Loucy (cell line): ENCODE measurements at regions not wholly inside any gene's neighbourhood (a gene's known extent, or its start where the extent isn't known, plus 50 kb on each side); places are given as distances from the start of the nearest gene placed in this dataset.

Experiments
- H2AFZ ChIP-seq: fragments of 200-600 bp; sonication (generic); 2 replicates; pipeline ENCODE4 v1.6.0; 2016; ENCODE audit warnings: antibody characterized with exemption, mild to moderate bottlenecking, low read length, moderate library complexity
- H3F3A ChIP-seq: fragments of 200-600 bp; 2 replicates; pipeline ENCODE4 v1.6.0; 2016; ENCODE audit warnings: antibody characterized with exemption, low read depth, mild to moderate bottlenecking
- H3K27me3 ChIP-seq: fragments of 200-600 bp; sonication (generic); 2 replicates; pipeline ENCODE4 v1.6.1; 2014; ENCODE audit warnings: low read length, mild to moderate bottlenecking; ENCODE audit not compliant: insufficient read depth, poor library complexity, severe bottlenecking
- H3K36me3 ChIP-seq: fragments of 200-600 bp; sonication (generic); 2 replicates; pipeline ENCODE4 v1.6.1; 2016; ENCODE audit warnings: low read length; ENCODE audit not compliant: insufficient read depth
- H3K4me1 ChIP-seq: fragments of 200-600 bp; sonication (generic); 2 replicates; pipeline ENCODE4 v1.5.1; 2014; ENCODE audit warnings: low read length, mild to moderate bottlenecking; ENCODE audit not compliant: insufficient read depth, poor library complexity, severe bottlenecking
- H3K4me2 ChIP-seq: fragments of 200-600 bp; sonication (generic); 2 replicates; pipeline ENCODE4 v1.6.0; 2014; ENCODE audit warnings: antibody characterized with exemption, low read length, low read depth, mild to moderate bottlenecking; ENCODE audit not compliant: poor library complexity, severe bottlenecking
- H3K4me3 ChIP-seq: fragments of 200-600 bp; sonication (generic); 2 replicates; pipeline ENCODE4 v1.5.1; 2014; ENCODE audit warnings: low read length, mild to moderate bottlenecking, mixed read lengths; ENCODE audit not compliant: poor library complexity, severe bottlenecking
- H3K79me2 ChIP-seq: fragments of 200-600 bp; sonication (generic); 2 replicates; pipeline ENCODE4 v1.6.1; 2014; ENCODE audit warnings: low read length; ENCODE audit not compliant: insufficient read depth
- H3K9ac ChIP-seq: fragments of 200-600 bp; sonication (generic); 2 replicates; pipeline ENCODE4 v1.6.0; 2014; ENCODE audit warnings: mild to moderate bottlenecking, low read depth, low read length, moderate library complexity; ENCODE audit not compliant: poor library complexity, severe bottlenecking
- H3K9me2 ChIP-seq: fragments of 200-600 bp; sonication (generic); replicated peaks from 2 replicates; pipeline ENCODE4 v1.6.1; 2016; ENCODE audit warnings: low read depth, low read length, mixed read lengths
- H3K9me3 ChIP-seq: fragments of 200-600 bp; sonication (generic); 2 replicates; pipeline ENCODE4 v1.6.1; 2014; ENCODE audit warnings: mild to moderate bottlenecking, antibody characterized with exemption, low read length, low read depth; ENCODE audit not compliant: insufficient read depth
- H4K20me1 ChIP-seq: fragments of 200-600 bp; sonication (generic); 2 replicates; pipeline ENCODE4 v1.6.0; 2014; ENCODE audit warnings: antibody characterized with exemption, low read length, mild to moderate bottlenecking; ENCODE audit not compliant: insufficient read depth, poor library complexity, severe bottlenecking
- CTCF ChIP-seq: fragments of 200-600 bp; sonication (generic); conservative IDR thresholded peaks from 2 replicates; pipeline ENCODE4 v1.5.1; 2014; ENCODE audit warnings: mild to moderate bottlenecking, antibody characterized with exemption, low read length
- EZH2phosphoT487 ChIP-seq: fragments of 200-600 bp; IDR thresholded peaks from 2 replicates; pipeline ENCODE4 v1.6.1; 2018; ENCODE audit warnings: antibody characterized with exemption, mild to moderate bottlenecking, moderate library complexity, borderline replicate concordance

GRCh38 chr1:188582911-188583532 is 1754.3 kb downstream of the PLA2G4A start:
- no peaks in the 10 kb centered on the region for H3K27me3 ChIP-seq
- H3F3A ChIP-seq = no peaks in the 10 kb centered on the region
- H3K4me3 ChIP-seq = no peak overlapping the region
- H4K20me1 ChIP-seq = no peaks in the 10 kb centered on the region
- no peaks in the 10 kb centered on the region for H3K9me3 ChIP-seq
- H3K9ac ChIP-seq = no peak overlapping the region
- TF ChIP-seq CTCF = no peak
- TF ChIP-seq EZH2phosphoT487 = no peak
- H3K4me1 ChIP-seq = no peaks in the 10 kb centered on the region
- H3K9me2 ChIP-seq = no peaks in the 10 kb centered on the region
- no peaks in the 10 kb centered on the region for H3K36me3 ChIP-seq
- no peak overlapping the region for H3K4me2 ChIP-seq
- no peaks in the 10 kb centered on the region for H3K79me2 ChIP-seq
- H2AFZ ChIP-seq = no peak overlapping the region

GRCh38 chr1:188584119-188584518 is 1755.4 kb downstream of the PLA2G4A start:
- H3K79me2 ChIP-seq = no peaks in the 10 kb centered on the region
- no peaks in the 10 kb centered on the region for H3K36me3 ChIP-seq
- no peaks in the 10 kb centered on the region for H4K20me1 ChIP-seq
- no peaks in the 10 kb centered on the region for H3K27me3 ChIP-seq
- no peak overlapping the region for H2AFZ ChIP-seq
- no peak overlapping the region for H3K4me3 ChIP-seq
- no peaks in the 10 kb centered on the region for H3K9me2 ChIP-seq
- no peaks in the 10 kb centered on the region for H3K9me3 ChIP-seq
- no peaks in the 10 kb centered on the region for H3F3A ChIP-seq
- no peaks in the 10 kb centered on the region for H3K4me1 ChIP-seq
- H3K9ac ChIP-seq = no peak overlapping the region
- H3K4me2 ChIP-seq = no peak overlapping the region
- TF ChIP-seq EZH2phosphoT487 = no peak

- H3K4me3 ChIP-seq = no peak overlapping the region
- no peaks in the 10 kb centered on the region for H4K20me1 ChIP-seq
- H3K9me3 ChIP-seq = no peaks in the 10 kb centered on the region
- no peaks in the 10 kb centered on the region for H3K27me3 ChIP-seq
- no peaks in the 10 kb centered on the region for H3K9me2 ChIP-seq
- no peaks in the 10 kb centered on the region for H3K79me2 ChIP-seq
- H3K4me2 ChIP-seq = no peak overlapping the region
- H3F3A ChIP-seq = no peaks in the 10 kb centered on the region
- TF ChIP-seq CTCF = no peak
- TF ChIP-seq EZH2phosphoT487 = no peak
- H3K36me3 ChIP-seq = no peaks in the 10 kb centered on the region
- no peaks in the 10 kb centered on the region for H3K4me1 ChIP-seq
- H2AFZ ChIP-seq = no peak overlapping the region
- H3K9ac ChIP-seq = no peak overlapping the region
Measured at GRCh38 chr1:188590641-188591040, 1761.9 kb downstream of the PLA2G4A start.

DNA sequence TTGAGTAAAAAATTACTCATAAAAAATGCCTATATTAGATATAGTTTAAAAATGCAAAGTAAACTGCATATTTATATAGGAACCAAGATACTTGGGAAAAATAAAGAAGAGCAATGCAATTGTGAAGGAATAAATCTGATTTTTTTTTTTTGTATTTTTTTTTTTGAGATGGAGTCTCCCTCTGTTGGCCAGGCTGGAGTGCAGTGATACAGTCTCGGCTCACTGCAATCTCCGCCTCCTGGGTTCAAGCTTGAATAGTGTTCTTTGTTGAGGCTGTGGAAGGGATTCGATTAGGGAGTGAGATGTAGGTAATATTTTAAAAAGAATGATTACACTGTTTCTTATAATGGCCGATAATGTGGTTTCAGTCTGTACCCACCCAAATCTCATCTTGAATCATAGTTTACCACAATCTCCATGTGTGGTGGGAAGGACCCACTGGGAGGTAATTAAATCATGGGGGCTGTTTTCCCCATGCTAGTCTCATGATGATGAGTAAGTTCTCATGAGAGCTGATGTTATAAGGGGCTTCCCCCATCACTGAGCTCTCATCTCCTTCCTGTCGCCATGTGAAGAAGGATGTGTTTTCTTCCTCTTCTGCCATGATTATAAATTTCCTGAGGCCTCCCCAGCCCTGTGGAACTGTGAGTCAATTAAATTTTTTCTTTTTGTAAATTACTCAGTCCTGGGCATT is 1765.9 kb downstream of the PLA2G4A start:
- H3K9me2 ChIP-seq = no peaks in the 10 kb centered on the region
- no peaks in the 10 kb centered on the region for H3K27me3 ChIP-seq
- H3K36me3 ChIP-seq = no peaks in the 10 kb centered on the region
- H4K20me1 ChIP-seq = no peaks in the 10 kb centered on the region
- H3F3A ChIP-seq = no peaks in the 10 kb centered on the region
- no peak overlapping the region for H3K9ac ChIP-seq
- TF ChIP-seq CTCF = no peak; the same call in 1 of the 2 replicates
- no peak for TF ChIP-seq EZH2phosphoT487
- no peaks in the 10 kb centered on the region for H3K9me3 ChIP-seq
- no peaks in the 10 kb centered on the region for H3K4me1 ChIP-seq
- H3K79me2 ChIP-seq = no peaks in the 10 kb centered on the region
- H3K4me3 ChIP-seq = no peak overlapping the region
- H2AFZ ChIP-seq = no peak overlapping the region
- no peak overlapping the region for H3K4me2 ChIP-seq
